GF-D8 (cell line): ENCODE measurements at regions not wholly inside any gene's neighbourhood (a gene's known extent, or its start where the extent isn't known, plus 50 kb on each side); places are given as distances from the start of the nearest gene placed in this dataset.
A peak's percentile ranks its signal among the peaks of the same experiment; 100 is the strongest.

Source experiments
- DNase-seq: peaks from one replicate; lab custom pipeline; 2025; lab: John Stamatoyannopoulos, UW

- DNase-seq: no peak
These were observed 311.0 kb downstream of the CENPC start for GRCh38 chr4:67234296-67234695.

- DNase-seq: no peak
These were observed 316.2 kb downstream of the CENPC start for GRCh38 chr4:67229148-67229547.

- DNase-seq: no peak
These were observed 324.4 kb downstream of the CENPC start for GRCh38 chr4:67220861-67221260.

- no peak for DNase-seq
These were observed 326.4 kb downstream of the CENPC start for GRCh38 chr4:67218883-67219282.

GRCh38 chr4:67207941-67208441 is 337.3 kb downstream of the CENPC start:
- no peak for DNase-seq

GRCh38 chr4:67204441-67204840 is 340.9 kb downstream of the CENPC start:
- peak; percentile 15 for DNase-seq

- DNase-seq: no peak
These were observed 344.0 kb downstream of the CENPC start for GRCh38 chr4:67201334-67201733.

GRCh38 chr4:67198727-67199126 is 346.6 kb downstream of the CENPC start:
- DNase-seq: no peak

- DNase-seq: no peak
These were observed 377.5 kb downstream of the CENPC start for GRCh38 chr4:67167849-67168248.

GRCh38 chr4:67162690-67163089 is 382.6 kb downstream of the CENPC start:
- no peak for DNase-seq

GRCh38 chr4:67161311-67161710 is 384.0 kb downstream of the CENPC start:
- DNase-seq: no peak

GRCh38 chr4:67160394-67160793 is 384.9 kb downstream of the CENPC start:
- peak; percentile 17 for DNase-seq

- no peak for DNase-seq
These were observed 386.6 kb downstream of the CENPC start for GRCh38 chr4:67158666-67159065.

GRCh38 chr4:67152976-67153375 is 392.3 kb downstream of the CENPC start:
- no peak for DNase-seq

GRCh38 chr4:67151376-67152343 is 393.6 kb downstream of the CENPC start:
- DNase-seq: no peak

- no peak for DNase-seq
These were observed 403.7 kb downstream of the CENPC start for GRCh38 chr4:67141586-67141985.

GRCh38 chr4:67134616-67135015 is 410.7 kb downstream of the CENPC start:
- no peak for DNase-seq

GRCh38 chr4:67133162-67133561 is 412.1 kb downstream of the CENPC start:
- no peak for DNase-seq

GRCh38 chr4:67131224-67131623 is 414.1 kb downstream of the CENPC start:
- DNase-seq: no peak

GRCh38 chr4:67130411-67130810 is 414.9 kb downstream of the CENPC start:
- DNase-seq: no peak

GRCh38 chr4:67126570-67126969 is 418.7 kb downstream of the CENPC start:
- DNase-seq: no peak

- no peak for DNase-seq
These were observed 419.4 kb downstream of the CENPC start for GRCh38 chr4:67125636-67126514.

- DNase-seq: no peak
These were observed 420.6 kb downstream of the CENPC start for GRCh38 chr4:67124716-67125115.
